Fibroblast of mammary gland (primary cell): ENCODE measurements at regions not wholly inside any gene's neighbourhood (a gene's known extent, or its start where the extent isn't known, plus 50 kb on each side); places are given as distances from the start of the nearest gene placed in this dataset.

Experiments used
- DNase-seq: peaks from one replicate; pipeline ENCODE4 v3.0.0-alpha.2; 2010; ENCODE audit warnings: low read depth
- H3K4me3 ChIP-seq: 2 replicates; pipeline ENCODE4 v1.5.1; 2011; ENCODE audit warnings: low read depth, mild to moderate bottlenecking, low read length, moderate library complexity; ENCODE audit not compliant: control insufficient read depth
- CTCF ChIP-seq: conservative IDR thresholded peaks from 2 replicates; pipeline ENCODE4 v1.5.1; 2011; ENCODE audit warnings: low read depth, low read length, inconsistent platforms; ENCODE audit not compliant: control insufficient read depth, insufficient read depth

- no peak for TF ChIP-seq CTCF
- no peak for DNase-seq
Observed at GRCh38 chr10:129136951-129137350, 330.1 kb upstream of the MGMT start.

GRCh38 chr10:129140921-129141885 is 325.8 kb upstream of the MGMT start:
- no peak for DNase-seq
- H3K4me3 ChIP-seq, result no peak overlapping the region
- no peak for TF ChIP-seq CTCF

More at GRCh38 chr10:129136951-129137350, 330.1 kb upstream of the MGMT start:
- no peak overlapping the region for H3K4me3 ChIP-seq

- TF ChIP-seq CTCF, result no peak
Observed at GRCh38 chr10:129151281-129151680, 315.8 kb upstream of the MGMT start.

GRCh38 chr10:129156406-129156805 is 310.6 kb upstream of the MGMT start:
- DNase-seq, result no peak
- no peak overlapping the region for H3K4me3 ChIP-seq

More at GRCh38 chr10:129151281-129151680, 315.8 kb upstream of the MGMT start:
- H3K4me3 ChIP-seq, result no peak overlapping the region
- no peak for DNase-seq

GRCh38 chr10:129157185-129157584 is 309.9 kb upstream of the MGMT start:
- TF ChIP-seq CTCF, result no peak
- DNase-seq, result no peak
- no peak overlapping the region for H3K4me3 ChIP-seq

More at GRCh38 chr10:129156406-129156805, 310.6 kb upstream of the MGMT start:
- no peak for TF ChIP-seq CTCF

- peak; percentile 7 for DNase-seq
- no peak overlapping the region for H3K4me3 ChIP-seq
- TF ChIP-seq CTCF, result no peak
Observed at GRCh38 chr10:129161150-129161549, 305.9 kb upstream of the MGMT start.
